ENCODE measurements at regions not wholly inside any gene's neighbourhood (a gene's known extent, or its start where the extent isn't known, plus 50 kb on each side); places are given as distances from the start of the nearest gene placed in this dataset.

DNA sequence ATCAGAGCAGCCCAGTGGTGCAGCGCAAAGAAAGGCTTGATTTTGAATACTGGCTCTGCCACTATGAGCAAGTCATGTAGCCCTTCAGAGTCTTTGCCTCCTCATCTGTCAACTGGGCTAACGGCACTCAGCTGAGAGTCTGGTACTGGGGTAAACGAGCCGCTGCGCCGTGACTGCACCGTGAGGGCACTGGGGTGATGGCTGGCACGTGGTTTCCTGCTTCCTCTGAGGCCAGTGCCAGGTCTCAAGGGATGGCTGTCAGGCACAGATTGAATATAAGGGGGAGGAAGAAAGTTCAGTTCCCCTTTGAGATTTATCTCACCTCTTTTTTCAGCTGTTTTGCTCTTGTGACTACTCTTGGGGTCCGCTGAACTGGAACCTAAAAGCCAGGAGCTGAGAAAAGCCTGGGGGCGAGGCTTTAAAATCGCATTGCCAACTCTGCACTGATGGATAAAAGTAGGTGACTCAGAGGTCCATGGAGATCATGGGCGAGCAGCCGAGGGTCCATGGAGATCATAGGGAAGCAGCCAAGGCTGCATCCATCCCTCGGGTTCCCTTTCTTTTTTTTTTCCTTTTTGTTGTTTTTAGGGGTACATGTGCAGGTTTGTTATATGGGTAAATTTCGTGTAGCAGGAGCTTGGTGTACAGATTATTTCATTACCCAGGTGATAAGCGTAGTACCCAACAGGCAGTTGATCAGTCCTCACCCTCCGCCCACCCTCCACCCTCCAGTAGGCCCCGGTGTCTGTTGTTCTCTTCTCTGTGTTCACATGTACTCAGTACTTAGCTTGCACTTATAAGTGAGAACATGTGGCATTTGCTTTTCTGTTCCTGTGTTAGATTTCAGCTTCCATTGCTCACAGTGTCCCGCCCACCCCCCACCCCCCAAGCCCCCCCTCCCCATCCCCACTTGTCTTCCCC lies 114.3 kb downstream of the SPP2 start:
- Histone ChIP-seq H3K27ac (no peak overlapping the region), H3K4me1 (peaks cover 0 to 41% (median 0%) of the 10 kb centered on the region in 3 donors), H3K4me3 (no peak overlapping the region), H3K9me3 (no peaks in the 10 kb centered on the region), H3K36me3 (no peaks in the 10 kb centered on the region), H3K27me3 (peaks cover 0 to 2% (median under 1%) of the 10 kb centered on the region in 4 donors)
- TF ChIP-seq, protein P1, sequence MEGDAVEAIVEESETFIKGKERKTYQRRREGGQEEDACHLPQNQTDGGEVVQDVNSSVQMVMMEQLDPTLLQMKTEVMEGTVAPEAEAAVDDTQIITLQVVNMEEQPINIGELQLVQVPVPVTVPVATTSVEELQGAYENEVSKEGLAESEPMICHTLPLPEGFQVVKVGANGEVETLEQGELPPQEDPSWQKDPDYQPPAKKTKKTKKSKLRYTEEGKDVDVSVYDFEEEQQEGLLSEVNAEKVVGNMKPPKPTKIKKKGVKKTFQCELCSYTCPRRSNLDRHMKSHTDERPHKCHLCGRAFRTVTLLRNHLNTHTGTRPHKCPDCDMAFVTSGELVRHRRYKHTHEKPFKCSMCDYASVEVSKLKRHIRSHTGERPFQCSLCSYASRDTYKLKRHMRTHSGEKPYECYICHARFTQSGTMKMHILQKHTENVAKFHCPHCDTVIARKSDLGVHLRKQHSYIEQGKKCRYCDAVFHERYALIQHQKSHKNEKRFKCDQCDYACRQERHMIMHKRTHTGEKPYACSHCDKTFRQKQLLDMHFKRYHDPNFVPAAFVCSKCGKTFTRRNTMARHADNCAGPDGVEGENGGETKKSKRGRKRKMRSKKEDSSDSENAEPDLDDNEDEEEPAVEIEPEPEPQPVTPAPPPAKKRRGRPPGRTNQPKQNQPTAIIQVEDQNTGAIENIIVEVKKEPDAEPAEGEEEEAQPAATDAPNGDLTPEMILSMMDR (IDR thresholded peaks at IDR 0.05): no peak
- TF ChIP-seq POLR2A (IDR thresholded peaks at IDR 0.05): no peak
- no peak for DNase-seq
- intact Hi-C loops (cut with DNase I): no loop called here
- 70 to 72% methylated on average over 9 to 12 of the region's 19 CpGs for WGBS, 2 donors

DNA sequence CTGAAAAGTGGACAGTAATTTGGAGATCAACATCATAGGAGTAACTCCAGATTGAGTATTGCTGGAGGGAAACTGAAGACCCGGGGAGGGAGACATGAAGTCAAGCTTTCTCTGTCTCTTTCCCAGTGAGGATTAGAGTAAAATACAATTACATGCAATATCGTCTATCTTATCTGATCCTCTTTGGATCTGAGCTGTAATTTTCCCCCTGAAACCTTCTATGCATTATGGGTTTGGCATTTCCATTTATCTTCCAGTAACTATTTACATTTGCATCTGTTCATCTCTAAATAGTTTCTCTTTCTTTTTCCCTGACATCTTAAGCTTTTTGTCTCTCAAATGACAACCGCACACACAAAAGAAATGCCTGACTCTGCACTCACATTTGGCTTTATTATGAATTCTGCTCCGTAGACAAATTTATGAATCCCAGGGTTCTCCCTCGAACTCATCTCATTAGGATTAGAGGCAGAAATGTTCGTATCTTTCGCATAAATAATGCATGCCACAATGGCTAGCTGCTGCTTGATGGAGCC lies 113.1 kb downstream of the SPP2 start:
- Histone ChIP-seq H3K27ac (no peak overlapping the region), H3K36me3 (no peaks in the 10 kb centered on the region), H3K4me3 (no peak overlapping the region), H3K4me1 (peaks cover 0 to 35% (median 0%) of the 10 kb centered on the region in 3 donors), H3K9me3 (no peaks in the 10 kb centered on the region), H3K27me3 (peaks cover 0 to 2% (median 0%) of the 10 kb centered on the region in 4 donors)
- DNase-seq: no peak
- 53 to 70% methylated on average over 7 of the region's 7 CpGs for WGBS, 2 donors
- intact Hi-C loops (cut with DNase I): no loop called here
- no peak for TF ChIP-seq POLR2A (IDR thresholded peaks at IDR 0.05)
- TF ChIP-seq, protein P1 (IDR thresholded peaks at IDR 0.05): no peak

DNA sequence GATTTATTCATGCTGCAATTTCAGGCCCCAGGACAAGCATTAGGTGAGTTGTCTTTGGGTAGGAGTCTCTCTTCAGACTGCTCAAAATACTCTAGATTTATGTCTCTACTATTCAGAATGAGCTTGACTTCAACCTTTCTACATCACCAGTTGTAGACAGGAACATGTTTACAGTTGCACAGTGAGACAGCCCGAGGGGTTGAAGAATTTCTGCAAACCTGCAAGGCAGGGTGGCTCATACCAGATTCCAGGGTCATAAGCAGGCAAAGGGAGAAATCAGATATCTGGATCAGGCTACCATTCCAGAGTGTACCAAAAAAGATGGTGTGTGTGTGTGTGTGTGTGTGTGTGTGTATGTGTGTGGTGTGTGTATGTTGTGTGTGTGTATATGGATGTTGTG lies 112.4 kb downstream of the SPP2 start:
- intact Hi-C loops (cut with DNase I): no loop called here
- Histone ChIP-seq H3K9me3 (no peaks in the 10 kb centered on the region), H3K4me3 (no peak overlapping the region), H3K27ac (no peak overlapping the region), H3K4me1 (peaks cover 0 to 29% (median 0%) of the 10 kb centered on the region in 3 donors), H3K27me3 (peaks cover 0 to 2% (median 0%) of the 10 kb centered on the region in 4 donors), H3K36me3 (no peaks in the 10 kb centered on the region)
- DNase-seq: no peak
- TF ChIP-seq, protein P1 (IDR thresholded peaks at IDR 0.05): no peak
- TF ChIP-seq POLR2A (IDR thresholded peaks at IDR 0.05): no peak
- WGBS, 2 donors: 38% methylated on average over 1 of the region's 1 CpG; no CpG with 5 or more reads in 1 of the 2 donors

DNA sequence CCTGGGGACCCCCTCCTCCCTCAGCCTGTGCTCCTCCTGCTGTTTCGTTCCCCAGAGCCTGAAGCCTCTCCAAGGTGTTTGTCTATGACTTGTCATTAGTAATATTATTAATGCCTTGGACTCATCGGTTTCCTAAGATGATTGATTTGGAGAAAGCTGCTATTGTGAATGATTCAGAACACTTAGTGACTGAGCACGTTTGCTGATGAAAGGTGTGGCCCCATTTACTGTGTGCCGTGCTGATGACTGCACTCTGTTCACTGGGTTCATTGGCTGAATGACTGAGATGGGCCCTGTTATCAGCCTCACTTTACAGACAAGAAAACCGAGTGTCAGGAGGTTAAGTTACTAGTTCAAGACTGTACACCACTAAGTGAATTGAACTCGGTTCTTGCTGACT lies 111.4 kb downstream of the SPP2 start:
- WGBS, 2 donors: 33 to 68% methylated on average over 6 of the region's 6 CpGs
- Histone ChIP-seq H3K27me3 (peaks cover 0 to 2% (median 0%) of the 10 kb centered on the region in 4 donors), H3K4me1 (peaks cover 0 to 29% (median 0%) of the 10 kb centered on the region in 3 donors), H3K9me3 (no peaks in the 10 kb centered on the region), H3K27ac (no peak overlapping the region), H3K36me3 (no peaks in the 10 kb centered on the region), H3K4me3 (no peak overlapping the region)
- intact Hi-C loops (cut with DNase I): no loop called here
- no peak for TF ChIP-seq POLR2A (IDR thresholded peaks at IDR 0.05)
- TF ChIP-seq, protein P1 (IDR thresholded peaks at IDR 0.05): no peak
- no peak for DNase-seq

GRCh38 chr2:234158812-234159211 lies 108.3 kb downstream of the SPP2 start:
- no peak overlapping the region for H3K27ac ChIP-seq

More at GRCh38 chr2:234158812-234159211, 108.3 kb downstream of the SPP2 start:
- WGBS, 2 donors: 52 to 54% methylated on average over 4 of the region's 4 CpGs
- TF ChIP-seq, protein P1 (IDR thresholded peaks at IDR 0.05): no peak
- no peak for TF ChIP-seq POLR2A (IDR thresholded peaks at IDR 0.05)
- Histone ChIP-seq H3K36me3 (no peaks in the 10 kb centered on the region), H3K27me3 (peaks cover 0 to 10% (median 0%) of the 10 kb centered on the region in 4 donors), H3K9me3 (no peaks in the 10 kb centered on the region), H3K4me1 (peaks cover 0 to 19% (median 0%) of the 10 kb centered on the region in 3 donors), H3K4me3 (no peak overlapping the region)
- DNase-seq: no peak
- intact Hi-C loops (cut with DNase I): no loop called here
